NCI-H748 (cell line): ENCODE measurements at regions not wholly inside any gene's neighbourhood (a gene's known extent, or its start where the extent isn't known, plus 50 kb on each side); places are given as distances from the start of the nearest gene placed in this dataset.
"Not testable (repeated sequence)": the region's sequence is repeated elsewhere in the genome, so short reads cannot be mapped to it uniquely, and the experiment has no call there.

ENCODE experiments used
- DNase-seq: peaks from one replicate; lab custom pipeline; 2025; ENCODE audit not compliant: unreplicated experiment; lab: John Stamatoyannopoulos, UW

- peak; percentile 16 for DNase-seq
Observed at GRCh38 chrX:40418146-40418812, 162.5 kb upstream of the ATP6AP2 start.

- no peak for DNase-seq
Observed at GRCh38 chrX:40415675-40416074, 165.1 kb upstream of the ATP6AP2 start.

- DNase-seq: no peak
Observed at GRCh38 chrX:40414335-40414734, 166.4 kb upstream of the ATP6AP2 start.

- DNase-seq: no peak
Observed at GRCh38 chrX:40411340-40412111, 169.2 kb upstream of the ATP6AP2 start.

GRCh38 chrX:40410859-40411258 lies 169.9 kb upstream of the ATP6AP2 start:
- no peak for DNase-seq

GRCh38 chrX:40406330-40406859 lies 174.4 kb upstream of the ATP6AP2 start:
- no peak for DNase-seq

- no peak for DNase-seq
Observed at GRCh38 chrX:40405399-40405798, 175.4 kb upstream of the ATP6AP2 start.

- no peak for DNase-seq
Observed at GRCh38 chrX:40403757-40404156, 177.0 kb upstream of the ATP6AP2 start.

GRCh38 chrX:40402831-40403533 lies 177.8 kb upstream of the ATP6AP2 start:
- DNase-seq: no peak

GRCh38 chrX:40395102-40395501 lies 185.7 kb upstream of the ATP6AP2 start:
- DNase-seq: no peak

- DNase-seq: no peak
Observed at GRCh38 chrX:40394302-40394701, 186.5 kb upstream of the ATP6AP2 start.

GRCh38 chrX:40392599-40392998 lies 188.2 kb upstream of the ATP6AP2 start:
- DNase-seq: no peak

- DNase-seq: no peak
Observed at GRCh38 chrX:40391662-40392061, 189.1 kb upstream of the ATP6AP2 start.

GRCh38 chrX:40389555-40389954 lies 191.2 kb upstream of the ATP6AP2 start:
- DNase-seq: no peak

GRCh38 chrX:40388441-40388840 lies 192.3 kb upstream of the ATP6AP2 start:
- DNase-seq: no peak

- peak; percentile 62 for DNase-seq
Observed at GRCh38 chrX:40387869-40388268, 192.9 kb upstream of the ATP6AP2 start.

- DNase-seq: not testable (repeated sequence)
Observed at GRCh38 chrX:40387311-40387710, 193.5 kb upstream of the ATP6AP2 start.

- DNase-seq: no peak
Observed at GRCh38 chrX:40385682-40386081, 195.1 kb upstream of the ATP6AP2 start.

- no peak for DNase-seq
Observed at GRCh38 chrX:40385256-40385655, 195.5 kb upstream of the ATP6AP2 start.

- no peak for DNase-seq
Observed at GRCh38 chrX:40383969-40384368, 196.8 kb upstream of the ATP6AP2 start.

GRCh38 chrX:40383360-40383759 lies 197.4 kb upstream of the ATP6AP2 start:
- DNase-seq: no peak
